ENCODE measurements at regions not wholly inside any gene's neighbourhood (a gene's known extent, or its start where the extent isn't known, plus 50 kb on each side); places are given as distances from the start of the nearest gene placed in this dataset.

DNA sequence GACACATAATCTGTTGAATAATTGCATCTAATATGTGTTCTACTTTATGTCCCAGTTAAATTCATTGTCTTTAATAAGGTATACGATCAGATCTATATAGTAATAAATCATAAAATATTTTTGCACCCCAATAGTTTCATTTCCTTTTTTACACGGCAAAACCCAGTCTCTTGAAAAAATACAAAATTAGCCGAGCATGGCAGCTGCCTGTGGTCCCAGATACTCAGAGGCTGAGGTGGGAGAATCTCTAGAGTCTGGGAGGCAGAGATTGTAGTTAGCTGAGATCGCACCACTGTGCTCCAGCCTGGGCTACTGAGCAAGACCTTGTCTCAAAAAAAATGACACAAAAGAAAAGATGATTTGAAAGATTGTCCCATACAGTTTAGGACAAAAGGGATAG, 52.3 kb upstream of the PARP4 start:
- TF ChIP-seq EP300 (IDR thresholded peaks at IDR 0.05) (no peak), POLR2AphosphoS5 (IDR thresholded peaks at IDR 0.05) (no peak)
- TF ChIP-seq, protein P1, sequence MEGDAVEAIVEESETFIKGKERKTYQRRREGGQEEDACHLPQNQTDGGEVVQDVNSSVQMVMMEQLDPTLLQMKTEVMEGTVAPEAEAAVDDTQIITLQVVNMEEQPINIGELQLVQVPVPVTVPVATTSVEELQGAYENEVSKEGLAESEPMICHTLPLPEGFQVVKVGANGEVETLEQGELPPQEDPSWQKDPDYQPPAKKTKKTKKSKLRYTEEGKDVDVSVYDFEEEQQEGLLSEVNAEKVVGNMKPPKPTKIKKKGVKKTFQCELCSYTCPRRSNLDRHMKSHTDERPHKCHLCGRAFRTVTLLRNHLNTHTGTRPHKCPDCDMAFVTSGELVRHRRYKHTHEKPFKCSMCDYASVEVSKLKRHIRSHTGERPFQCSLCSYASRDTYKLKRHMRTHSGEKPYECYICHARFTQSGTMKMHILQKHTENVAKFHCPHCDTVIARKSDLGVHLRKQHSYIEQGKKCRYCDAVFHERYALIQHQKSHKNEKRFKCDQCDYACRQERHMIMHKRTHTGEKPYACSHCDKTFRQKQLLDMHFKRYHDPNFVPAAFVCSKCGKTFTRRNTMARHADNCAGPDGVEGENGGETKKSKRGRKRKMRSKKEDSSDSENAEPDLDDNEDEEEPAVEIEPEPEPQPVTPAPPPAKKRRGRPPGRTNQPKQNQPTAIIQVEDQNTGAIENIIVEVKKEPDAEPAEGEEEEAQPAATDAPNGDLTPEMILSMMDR (IDR thresholded peaks at IDR 0.05): no peak

Data from gastroesophageal sphincter (tissue), 3 donors.